ENCODE measurements at regions not wholly inside any gene's neighbourhood (a gene's known extent, or its start where the extent isn't known, plus 50 kb on each side); places are given as distances from the start of the nearest gene placed in this dataset.

DNA sequence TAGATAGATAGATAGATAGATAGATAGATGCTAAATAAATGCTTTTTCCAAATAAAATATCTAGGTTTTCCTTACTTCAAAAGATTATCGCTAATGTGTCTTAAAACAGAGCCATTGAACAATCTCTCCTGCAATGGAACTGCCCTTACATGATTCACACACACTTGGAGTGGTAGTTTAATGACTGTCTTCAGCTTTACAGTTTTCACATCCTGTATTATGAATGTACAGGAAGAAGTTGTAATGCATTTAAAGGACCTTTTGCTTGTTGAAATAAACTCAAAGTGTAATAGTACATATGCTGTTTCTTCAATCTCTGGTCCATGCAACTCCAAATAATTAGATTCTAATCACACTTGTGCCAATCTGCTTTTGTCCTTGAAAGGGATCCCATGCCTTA lies 797.6 kb upstream of the CDH2 start:
- H3K4me3 ChIP-seq: no peak overlapping the region
- no peaks in the 10 kb centered on the region for H3K9me3 ChIP-seq
- no peak for DNase-seq
- no peak for TF ChIP-seq CTCF (IDR thresholded peaks at IDR 0.05)
- no peak for TF ChIP-seq POLR2A (IDR thresholded peaks at IDR 0.05)
- intact Hi-C loops (cut with DNase I; ENCODE audit: low total_unique reads): no loop called here
- no peaks in the 10 kb centered on the region for H3K27me3 ChIP-seq
- H3K27ac ChIP-seq: no peak overlapping the region
- no peaks in the 10 kb centered on the region for H3K36me3 ChIP-seq
- H3K4me1 ChIP-seq: no peaks in the 10 kb centered on the region

- Histone ChIP-seq H3K27me3 (no peaks in the 10 kb centered on the region), H3K4me3 (no peak overlapping the region), H3K4me1 (no peaks in the 10 kb centered on the region), H3K9me3 (no peaks in the 10 kb centered on the region), H3K36me3 (no peaks in the 10 kb centered on the region), H3K27ac (no peak overlapping the region)
- intact Hi-C loops (cut with DNase I; ENCODE audit: low total_unique reads): no loop called here
- TF ChIP-seq POLR2A (IDR thresholded peaks at IDR 0.05) (no peak), CTCF (IDR thresholded peaks at IDR 0.05) (no peak)
- DNase-seq: no peak
These were observed 796.4 kb upstream of the CDH2 start for GRCh38 chr18:28973324-28973723.

DNA sequence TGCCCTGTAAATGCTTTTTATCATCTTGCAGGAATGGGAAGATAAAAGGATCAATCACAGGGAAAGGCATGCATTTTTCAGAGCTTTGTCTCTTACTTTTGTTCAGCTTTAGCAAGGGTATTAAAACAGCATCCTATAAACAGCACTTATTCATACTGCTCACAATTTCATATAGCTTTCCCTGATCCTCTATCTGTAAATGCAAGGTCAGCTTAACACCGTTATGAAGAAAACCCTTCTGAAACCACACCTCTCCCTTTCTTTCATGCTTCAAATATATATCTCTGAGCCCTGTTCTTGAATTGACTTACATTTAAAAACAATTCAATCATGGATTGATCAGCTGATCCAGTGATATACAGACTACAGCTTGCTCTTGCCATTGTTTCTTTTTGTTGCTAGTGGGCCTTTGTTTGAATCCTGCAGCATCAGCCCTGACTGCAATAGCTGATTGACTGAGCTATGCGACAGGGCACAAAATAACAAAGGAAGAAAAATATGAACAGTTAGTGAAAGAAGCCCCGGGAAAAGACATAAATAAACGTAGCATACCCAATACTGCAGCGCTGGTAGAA lies 795.5 kb upstream of the CDH2 start:
- Histone ChIP-seq H3K27ac (no peak overlapping the region), H3K4me3 (no peak overlapping the region), H3K36me3 (no peaks in the 10 kb centered on the region), H3K9me3 (no peaks in the 10 kb centered on the region), H3K27me3 (no peaks in the 10 kb centered on the region), H3K4me1 (no peaks in the 10 kb centered on the region)
- DNase-seq: no peak
- intact Hi-C loops (cut with DNase I; ENCODE audit: low total_unique reads): no loop called here
- TF ChIP-seq CTCF (IDR thresholded peaks at IDR 0.05): no peak
- TF ChIP-seq POLR2A (IDR thresholded peaks at IDR 0.05): no peak

DNA sequence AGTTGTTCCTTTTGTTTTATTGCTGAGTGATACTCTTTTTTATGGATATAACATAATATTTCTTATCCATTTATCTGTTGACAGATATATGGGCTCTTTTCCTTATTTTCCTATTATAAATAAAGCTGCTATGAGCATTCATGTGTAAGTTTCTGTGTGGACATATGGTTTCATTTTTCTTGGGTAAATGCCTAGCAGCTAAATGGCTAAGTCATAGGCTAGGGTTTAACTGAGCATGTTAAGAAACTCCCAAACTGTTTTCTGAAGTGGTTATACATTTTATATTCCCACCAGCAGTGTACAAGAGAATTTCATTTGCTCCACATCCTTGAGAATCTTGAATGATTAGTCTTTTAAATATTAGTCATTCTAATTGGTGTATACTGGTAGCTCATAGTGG lies 786.6 kb upstream of the CDH2 start:
- no peak for DNase-seq
- Histone ChIP-seq H3K27me3 (no peaks in the 10 kb centered on the region), H3K9me3 (no peaks in the 10 kb centered on the region), H3K36me3 (no peaks in the 10 kb centered on the region), H3K4me1 (no peaks in the 10 kb centered on the region), H3K4me3 (no peak overlapping the region), H3K27ac (no peak overlapping the region)
- no peak for TF ChIP-seq POLR2A (IDR thresholded peaks at IDR 0.05)
- TF ChIP-seq CTCF (IDR thresholded peaks at IDR 0.05): no peak
- intact Hi-C loops (cut with DNase I; ENCODE audit: low total_unique reads): no loop called here

- no peaks in the 10 kb centered on the region for H3K4me1 ChIP-seq
- intact Hi-C loops (cut with DNase I; ENCODE audit: low total_unique reads): no loop called here
- no peaks in the 10 kb centered on the region for H3K9me3 ChIP-seq
- H3K27ac ChIP-seq: no peak overlapping the region
- TF ChIP-seq POLR2A (IDR thresholded peaks at IDR 0.05) (no peak), CTCF (IDR thresholded peaks at IDR 0.05) (peak in 1 of 4 experiments; percentile 11)
- no peaks in the 10 kb centered on the region for H3K36me3 ChIP-seq
- H3K27me3 ChIP-seq: no peaks in the 10 kb centered on the region
- no peak for DNase-seq
- no peak overlapping the region for H3K4me3 ChIP-seq
These were observed 784.8 kb upstream of the CDH2 start for GRCh38 chr18:28961669-28962228.

All from uterus (tissue), 3 donors.